IMR-90 (cell line): ENCODE measurements at regions not wholly inside any gene's neighbourhood (a gene's known extent, or its start where the extent isn't known, plus 50 kb on each side); places are given as distances from the start of the nearest gene placed in this dataset.

ENCODE experiments used
- ATAC-seq: fragments of 200-7000 bp; cut with Tn5 transposase; 2 replicates; pipeline ENCODE4 v1.9.1; 2020; ENCODE audit warnings: low read depth, mild to moderate bottlenecking, moderate library complexity
- BruUV-seq: library from RNA; stranded (reverse); fragments of 400-500 nt; replicated peaks from 2 replicates; lab custom pipeline; 2021; lab: Mats Ljungman, UMichigan
- CTCF ChIA-PET: fragments of 300-600 bp; formaldehyde crosslinking; extraction: SDS; loops from one replicate; lab custom pipeline; 2021; ENCODE audit warnings: antibody characterized with exemption; lab: Yijun Ruan, JAX
- POLR2A ChIA-PET: fragments of 300-600 bp; sonication (Branson Sonifier 250); formaldehyde crosslinking; loops from one replicate; lab custom pipeline; 2022; ENCODE audit warnings: antibody characterized with exemption; ENCODE audit not compliant: unreplicated experiment; lab: Charles Lee
- DNase-seq: peaks from one replicate; pipeline ENCODE4 v3.0.0; 2013
- H2AFZ ChIP-seq: replicated peaks from 2 replicates; pipeline ENCODE3; 2013; ENCODE audit warnings: low read length, mild to moderate bottlenecking; ENCODE audit not compliant: poor library complexity
- H2AK5ac ChIP-seq: 2 replicates; pipeline ENCODE4 v1.6.1; 2013; ENCODE audit warnings: low read depth, low read length, inconsistent platforms
- H2AK9ac ChIP-seq: replicated peaks from 2 replicates; pipeline ENCODE3; 2013; ENCODE audit warnings: mild to moderate bottlenecking, low read depth, low read length, moderate library complexity; ENCODE audit not compliant: poor library complexity
- H2BK120ac ChIP-seq: 2 replicates; pipeline ENCODE4 v1.6.1; 2013; ENCODE audit warnings: low read depth, low read length, inconsistent platforms
- H2BK15ac ChIP-seq: 3 replicates; pipeline ENCODE4 v1.6.1; 2013; ENCODE audit warnings: low read depth, low read length, inconsistent platforms
- H2BK20ac ChIP-seq: 2 replicates; pipeline ENCODE4 v1.6.1; 2013; ENCODE audit warnings: low read depth, mild to moderate bottlenecking, inconsistent platforms, low read length, moderate library complexity
- H2BK5ac ChIP-seq: 2 replicates; pipeline ENCODE4 v1.6.1; 2013; ENCODE audit warnings: mild to moderate bottlenecking, low read depth, low read length, inconsistent platforms; ENCODE audit not compliant: poor library complexity, severe bottlenecking
- H3K14ac ChIP-seq: replicated peaks from 2 replicates; pipeline ENCODE4 v1.6.1; 2013; ENCODE audit warnings: low read depth, low read length, inconsistent platforms
- H3K18ac ChIP-seq: 2 replicates; pipeline ENCODE4 v1.6.1; 2013; ENCODE audit warnings: low read depth, low read length, control low read depth
- H3K23ac ChIP-seq: 2 replicates; pipeline ENCODE4 v1.6.1; 2013; ENCODE audit warnings: low read depth, low read length, inconsistent platforms
- H3K27ac ChIP-seq: 2 replicates; pipeline ENCODE4 v1.5.1; 2013; ENCODE audit warnings: mild to moderate bottlenecking, control low read depth, low read length; ENCODE audit not compliant: insufficient read depth
- H3K27me3 ChIP-seq: 2 replicates; pipeline ENCODE4 v1.6.1; 2013; ENCODE audit warnings: low read length; ENCODE audit not compliant: control insufficient read depth, insufficient read depth
- H3K36me3 ChIP-seq: 2 replicates; pipeline ENCODE4 v1.6.1; 2013; ENCODE audit warnings: low read length, mixed read lengths; ENCODE audit not compliant: control insufficient read depth, insufficient read depth
- H3K4ac ChIP-seq: 2 replicates; pipeline ENCODE4 v1.6.1; 2013; ENCODE audit warnings: low read depth, low read length, inconsistent platforms
- H3K4me1 ChIP-seq: 2 replicates; pipeline ENCODE4 v1.6.1; 2013; ENCODE audit warnings: low read length, mixed read lengths; ENCODE audit not compliant: control insufficient read depth, insufficient read depth
- H3K4me2 ChIP-seq: 2 replicates; pipeline ENCODE4 v1.6.1; 2013; ENCODE audit warnings: low read depth, mild to moderate bottlenecking, control low read depth, low read length, moderate library complexity
- H3K4me3 ChIP-seq: 2 replicates; pipeline ENCODE4 v1.5.1; 2013; ENCODE audit warnings: low read depth, mild to moderate bottlenecking, control low read depth, low read length, moderate library complexity; ENCODE audit not compliant: insufficient read depth
- H3K56ac ChIP-seq: 2 replicates; pipeline ENCODE4 v1.6.1; 2013; ENCODE audit warnings: low read length, inconsistent platforms; ENCODE audit not compliant: insufficient read depth; ENCODE audit errors: extremely low read depth
- H3K79me1 ChIP-seq, 2 experiments: 2 replicates each; pipeline ENCODE4 v1.6.1; 2013; ENCODE audit warnings: low read length in 2 of 2, inconsistent platforms in 1 of 2, low read depth in 1 of 2
- H3K9ac ChIP-seq: 2 replicates; pipeline ENCODE4 v1.6.1; 2013; ENCODE audit warnings: low read depth, low read length, control low read depth
- H3K9me1 ChIP-seq: 2 replicates; pipeline ENCODE4 v1.6.1; 2013; ENCODE audit warnings: low read length, inconsistent platforms; ENCODE audit not compliant: insufficient read depth
- H3K9me3 ChIP-seq: 2 replicates; pipeline ENCODE4 v1.6.1; 2013; ENCODE audit warnings: low read length; ENCODE audit not compliant: control insufficient read depth, insufficient read depth
- H4K20me1 ChIP-seq: 2 replicates; pipeline ENCODE4 v1.6.1; 2013; ENCODE audit warnings: low read length, inconsistent platforms; ENCODE audit not compliant: insufficient read depth
- H4K5ac ChIP-seq: 2 replicates; pipeline ENCODE4 v1.6.1; 2013; ENCODE audit warnings: mild to moderate bottlenecking, low read depth, low read length, control low read depth
- H4K8ac ChIP-seq, 2 experiments: 2 replicates each; pipeline ENCODE4 v1.6.1; 2013; ENCODE audit warnings: low read depth in 2 of 2, low read length in 2 of 2, control low read depth in 1 of 2, inconsistent platforms in 1 of 2
- H4K91ac ChIP-seq: 2 replicates; pipeline ENCODE4 v1.6.1; 2013; ENCODE audit warnings: low read depth, low read length, inconsistent platforms; ENCODE audit not compliant: insufficient read depth
- BHLHE40 ChIP-seq: fragments of 150-350 bp; IDR thresholded peaks from 2 replicates; pipeline ENCODE4 v1.6.1; 2016; ENCODE audit warnings: mild to moderate bottlenecking, low read depth, low read length
- CEBPB ChIP-seq: IDR thresholded peaks from 2 replicates; pipeline ENCODE4 v1.6.1; 2012; ENCODE audit warnings: low read depth, low read length, improper control_type of control experiment
- CHD1 ChIP-seq: IDR thresholded peaks from 2 replicates; pipeline ENCODE4 v1.6.1; 2012; ENCODE audit warnings: low read depth, low read length, improper control_type of control experiment
- CTCF ChIP-seq: conservative IDR thresholded peaks from 2 replicates; pipeline ENCODE4 v1.5.1; 2012; ENCODE audit warnings: mild to moderate bottlenecking, low read depth, low read length, improper control_type of control experiment
- ELK1 ChIP-seq: fragments of 150-350 bp; IDR thresholded peaks from 2 replicates; pipeline ENCODE4 v1.6.1; 2016; ENCODE audit warnings: low read depth, mild to moderate bottlenecking, low read length, moderate library complexity, borderline replicate concordance
- FOS ChIP-seq: fragments of 150-350 bp; IDR thresholded peaks from 2 replicates; pipeline ENCODE4 v1.6.1; 2016; ENCODE audit warnings: low read depth, low read length
- MAFK ChIP-seq: IDR thresholded peaks from 2 replicates; pipeline ENCODE4 v1.6.1; 2012; ENCODE audit warnings: low read depth, low read length, improper control_type of control experiment
- MAZ ChIP-seq: IDR thresholded peaks from 2 replicates; pipeline ENCODE4 v1.6.1; 2012; ENCODE audit warnings: low read depth, mild to moderate bottlenecking, low read length, improper control_type of control experiment, moderate library complexity, borderline replicate concordance
- MXI1 ChIP-seq: IDR thresholded peaks from 2 replicates; pipeline ENCODE4 v1.6.1; 2012; ENCODE audit warnings: low read depth, mild to moderate bottlenecking, low read length, moderate library complexity, borderline replicate concordance
- NFE2L2 ChIP-seq: fragments of 150-350 bp; IDR thresholded peaks from 2 replicates; pipeline ENCODE4 v1.6.1; 2016; ENCODE audit warnings: low read depth, mild to moderate bottlenecking, low read length
- POLR2A ChIP-seq: IDR thresholded peaks from 2 replicates; pipeline ENCODE4 v1.6.1; 2012; ENCODE audit warnings: mild to moderate bottlenecking, low read depth, low read length
- RAD21 ChIP-seq: IDR thresholded peaks from 2 replicates; pipeline ENCODE4 v1.6.1; 2012; ENCODE audit warnings: low read length, improper control_type of control experiment
- RCOR1 ChIP-seq: IDR thresholded peaks from 2 replicates; pipeline ENCODE4 v1.6.1; 2012; ENCODE audit warnings: mild to moderate bottlenecking, low read length, improper control_type of control experiment; ENCODE audit not compliant: insufficient replicate concordance
- RFX5 ChIP-seq: IDR thresholded peaks from 2 replicates; pipeline ENCODE4 v1.8.0; 2012; ENCODE audit warnings: low read depth, mild to moderate bottlenecking, low read length, moderate library complexity
- SMC3 ChIP-seq: fragments of 150-350 bp; IDR thresholded peaks from 2 replicates; pipeline ENCODE4 v1.6.1; 2016; ENCODE audit warnings: low read depth, mild to moderate bottlenecking, antibody characterized with exemption, low read length, moderate library complexity
- USF2 ChIP-seq: fragments of 150-350 bp; IDR thresholded peaks from 2 replicates; pipeline ENCODE4 v1.6.1; 2017; ENCODE audit warnings: mild to moderate bottlenecking, antibody characterized with exemption, low read length, low read depth
- WGBS, 2 experiments: methylation state at CpG; one replicate each; pipeline versions ENCODE4 v1.1.5 to v1.1.7; 2013; ENCODE audit warnings: missing lambda C conversion rate in 2 of 2; ENCODE audit not compliant: insufficient read length in 1 of 2; ENCODE audit errors: extremely low coverage in 2 of 2; 5-methylcytosine and 5-hydroxymethylcytosine counted together
- dilution Hi-C: fragments of 300-500 bp; cut with HindIII; formaldehyde crosslinking; loops from one replicate; pipeline ENCODE4 v1.14.3; 2018; ENCODE audit warnings: low sequenced_read_pairs; ENCODE audit not compliant: unreplicated experiment
- in situ Hi-C: fragments of 300-500 bp; cut with MboI; formaldehyde crosslinking; loops from 3 replicates; pipeline ENCODE4 v1.14.3; 2019; ENCODE audit warnings: low sequenced_read_pairs, inconsistent platforms, mixed read lengths
- intact Hi-C: fragments of 100-400 bp; cut with micrococcal nuclease; formaldehyde crosslinking; loops from 2 replicates; pipeline ENCODE4 v1.10.0; 2022

GRCh38 chr21:35257413-35257812, 208.3 kb upstream of the RUNX1 start:
- no peak overlapping the region for H4K91ac ChIP-seq
- no peaks in the 10 kb centered on the region for H3K36me3 ChIP-seq
- H3K27ac ChIP-seq: peak overlapping the region; percentile 24; the same call in 1 of the 2 replicates
- peak overlapping the region; percentile 24; the same call in 1 of the 2 replicates for H3K4me2 ChIP-seq
- H3K18ac ChIP-seq: peak overlapping the region; percentile 40
- H3K4me1 ChIP-seq: peaks cover 8% of the 10 kb centered on the region
- 0 out of 2 replicates have a peak overlapping the region, but pooled peaks have one; percentile 11 for H3K14ac ChIP-seq
- peak; percentile 48 for ATAC-seq
- in situ Hi-C loops (no loop called here), dilution Hi-C loops (no loop called here), intact Hi-C loops (loop anchor here (2.0 to 5.0 kb wide), 5 partner anchors 53 to 770 kb away; no protein-coding TSS in a partner anchor)
- no peak overlapping the region for H2AFZ ChIP-seq
- 0 out of 2 replicates have a peak, but pooled peaks cover 2% of the 10 kb centered on the region for H3K9me3 ChIP-seq
- no peaks in the 10 kb centered on the region for H3K79me1 ChIP-seq
- H2AK5ac ChIP-seq: no peak overlapping the region
- TF ChIP-seq USF2: peak; percentile 52
- TF ChIP-seq MXI1: no peak
- no peak for TF ChIP-seq NFE2L2
- TF ChIP-seq CTCF: no peak
- peak; percentile 15; the same call in 1 of the 2 replicates for TF ChIP-seq RAD21
- no peak for TF ChIP-seq CHD1
- TF ChIP-seq MAZ: no peak
- no peak for TF ChIP-seq MAFK
- no peak for TF ChIP-seq RFX5
- TF ChIP-seq POLR2A: no peak; the same call in 1 of the 2 replicates
- no peak for TF ChIP-seq ELK1
- TF ChIP-seq BHLHE40: no peak
- TF ChIP-seq RCOR1: no peak
- no peak for TF ChIP-seq CEBPB
- peak; percentile 67 for TF ChIP-seq FOS
- no peak; the same call in 1 of the 2 replicates for TF ChIP-seq SMC3
- CTCF ChIA-PET: interaction anchor here (0.6 to 0.9 kb wide), 2 partner anchors 50 to 57 kb away, joined by 3 to 4 read pairs; no protein-coding TSS in a partner anchor
- H3K9ac ChIP-seq: no peak overlapping the region
- H3K23ac ChIP-seq: peak overlapping the region; percentile 36; the same call in 1 of the 2 replicates
- H3K4ac ChIP-seq: peak overlapping the region; percentile 26; the same call in 1 of the 2 replicates
- no TSS peak for BruUV-seq
- H2BK5ac ChIP-seq: peak overlapping the region; percentile 83
- no peak overlapping the region; a peak in 1 of 4 replicates for H4K8ac ChIP-seq
- DNase-seq: peak; percentile 96
- H2BK20ac ChIP-seq: peak overlapping the region; percentile 52; the same call in 1 of the 2 replicates
- H3K27me3 ChIP-seq: no peaks in the 10 kb centered on the region
- peaks cover 4% of the 10 kb centered on the region for H3K9me1 ChIP-seq
- 0% methylated on average over 1 of the region's 2 CpGs; no CpG with 5 or more reads in 1 of the 2 experiments for WGBS, 2 experiments
- no peak overlapping the region for H3K4me3 ChIP-seq
- no peak overlapping the region for H4K5ac ChIP-seq
- peak overlapping the region; percentile 60 for H2BK120ac ChIP-seq
- H4K20me1 ChIP-seq: no peaks in the 10 kb centered on the region
- H2AK9ac ChIP-seq: no peak overlapping the region
- POLR2A ChIA-PET: no interaction called here
- H2BK15ac ChIP-seq: no peak overlapping the region
- H3K56ac ChIP-seq: no peak overlapping the region
